GM12872 (cell line): ENCODE measurements at regions not wholly inside any gene's neighbourhood (a gene's known extent, or its start where the extent isn't known, plus 50 kb on each side); places are given as distances from the start of the nearest gene placed in this dataset.

Source experiments
- CTCF ChIP-seq: IDR thresholded peaks from 3 replicates; pipeline ENCODE4 v1.5.1; 2011; ENCODE audit warnings: low read depth, mild to moderate bottlenecking, low read length, moderate library complexity; ENCODE audit not compliant: insufficient read depth

DNA sequence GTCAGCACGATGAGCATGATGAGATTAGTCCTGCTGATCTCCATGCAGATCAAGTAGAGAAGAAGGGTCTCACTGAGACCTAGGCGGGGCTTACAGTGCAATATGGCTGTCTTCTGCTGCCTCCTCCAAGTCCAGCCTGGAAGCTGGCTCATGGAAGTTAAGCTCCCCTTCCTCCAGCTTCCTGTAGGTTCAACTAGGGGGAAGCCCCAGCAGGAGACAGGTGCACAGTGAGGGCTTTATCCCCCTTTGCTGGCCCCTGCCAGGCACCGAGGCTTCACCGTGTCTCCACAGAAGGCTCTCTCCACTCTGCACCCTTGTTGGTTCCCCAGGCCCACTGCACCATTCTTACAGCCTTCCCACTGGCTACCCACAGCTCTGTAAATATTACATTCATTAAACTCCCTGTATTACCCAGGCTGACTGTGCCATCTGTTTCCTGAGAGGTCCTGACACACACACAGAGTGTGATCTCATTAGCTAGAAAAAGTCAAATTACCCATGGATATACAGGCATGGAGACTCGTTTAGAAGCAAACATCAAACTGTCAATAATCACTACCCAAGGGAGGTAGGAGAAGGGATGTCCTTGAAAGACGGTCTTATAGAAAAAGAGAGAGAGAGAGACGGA, 90.4 kb downstream of the SLC2A10 start:
- TF ChIP-seq CTCF = no peak

GRCh38 chr20:46800409-46800804, 91.0 kb downstream of the SLC2A10 start:
- TF ChIP-seq CTCF = no peak

DNA sequence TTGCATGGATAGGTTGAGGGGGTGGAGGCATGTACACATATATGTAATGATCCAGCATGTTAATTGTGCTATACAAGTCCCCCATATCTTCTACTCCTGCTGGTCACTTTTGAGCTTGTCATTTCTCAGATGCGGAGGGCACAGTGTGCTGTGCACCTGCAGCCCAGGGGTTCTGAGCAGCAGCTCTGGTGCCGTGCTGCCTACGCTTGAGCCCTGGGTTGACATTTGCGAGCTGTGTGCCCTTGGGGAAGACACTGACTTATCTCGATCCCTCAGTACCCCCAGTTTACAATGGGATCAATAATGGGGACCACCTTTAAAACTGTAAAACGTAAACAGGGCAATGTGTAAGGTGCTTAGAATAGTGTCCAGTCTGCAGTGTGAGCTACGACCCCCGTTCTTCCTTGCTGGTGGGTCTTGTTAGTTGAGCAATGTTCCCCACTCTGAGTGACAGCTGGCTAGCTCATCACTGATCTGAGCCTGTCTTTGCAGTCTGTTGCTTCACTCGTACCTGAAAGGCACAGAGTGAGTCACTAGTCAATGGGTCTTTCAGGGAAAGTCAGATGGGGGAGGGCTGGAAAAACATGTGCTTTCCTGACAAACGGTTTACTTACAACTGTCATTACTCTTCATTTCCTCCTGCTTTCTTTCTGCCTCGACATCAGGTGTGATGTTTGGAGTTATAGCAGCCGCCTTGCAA, 91.7 kb downstream of the SLC2A10 start:
- TF ChIP-seq CTCF = no peak

- TF ChIP-seq CTCF = no peak
Observed at GRCh38 chr20:46802722-46803121, 91.9 kb upstream of the EYA2 start.

GRCh38 chr20:46803123-46804020, 91.3 kb upstream of the EYA2 start:
- no peak for TF ChIP-seq CTCF

GRCh38 chr20:46804126-46804525, 90.5 kb upstream of the EYA2 start:
- no peak for TF ChIP-seq CTCF

DNA sequence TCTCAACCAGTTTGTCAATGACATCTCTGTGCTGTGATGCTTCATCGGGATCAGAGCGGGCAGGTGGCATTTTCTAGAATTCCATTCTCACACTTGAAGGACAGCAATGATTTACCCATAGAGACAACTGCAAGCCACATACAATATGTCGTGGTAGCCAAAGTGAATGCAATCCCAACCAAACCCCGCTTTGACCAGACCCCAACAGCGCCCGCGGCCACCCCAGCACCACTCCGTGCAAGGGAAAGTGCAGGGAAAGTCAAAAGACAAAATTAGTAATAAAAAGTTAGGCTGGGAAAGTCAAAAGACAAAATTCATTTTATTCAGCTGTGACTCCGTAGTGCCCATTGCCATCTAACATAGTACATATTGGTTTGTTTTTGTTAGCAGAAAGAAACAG, 88.8 kb upstream of the EYA2 start:
- TF ChIP-seq CTCF = no peak
